Common myeloid progenitor, CD34-positive (primary cell): ENCODE measurements at regions not wholly inside any gene's neighbourhood (a gene's known extent, or its start where the extent isn't known, plus 50 kb on each side); places are given as distances from the start of the nearest gene placed in this dataset.

Source experiments
- CTCF ChIA-PET: fragments of 350-600 bp; sonication (Branson Sonifier 250); formaldehyde crosslinking; loops from one replicate; lab custom pipeline; 2021; ENCODE audit warnings: antibody characterized with exemption; lab: Charles Lee
- POLR2A ChIA-PET: fragments of 350-600 bp; sonication (Branson Sonifier 250); formaldehyde crosslinking; loops from one replicate; lab custom pipeline; 2021; ENCODE audit warnings: antibody characterized with exemption; lab: Charles Lee
- DNase-seq, 3 donors: peaks; one replicate each; pipeline versions ENCODE4 v3.0.0 to v3.0.0-alpha.2; 2013
- H3K27ac ChIP-seq, 2 experiments: 1 replicate in 1 of 2; 2 replicates in 1 of 2; pipeline ENCODE4 v1.7.0; 2013; ENCODE audit warnings: inconsistent platforms in 2 of 2, low read length in 2 of 2, mild to moderate bottlenecking in 2 of 2, low read depth in 1 of 2, moderate library complexity in 1 of 2; ENCODE audit not compliant: severe bottlenecking in 2 of 2, insufficient read depth in 1 of 2, poor library complexity in 1 of 2
- H3K27me3 ChIP-seq, 5 experiments: replicated peaks in 2 of 5; 1 replicate in 3 of 5; 2 replicates in 2 of 5; pipeline versions ENCODE4 v1.6.1 to v1.7.0; 2013; ENCODE audit warnings: low read length in 4 of 5, mild to moderate bottlenecking in 2 of 5, moderate library complexity in 2 of 5, inconsistent platforms in 1 of 5; ENCODE audit not compliant: insufficient read depth in 5 of 5, control insufficient read depth in 4 of 5
- H3K36me3 ChIP-seq, 4 experiments: 1 replicate in 2 of 4; 2 replicates in 2 of 4; pipeline versions ENCODE4 v1.6.1 to v1.7.0; 2013; ENCODE audit warnings: low read length in 3 of 4, control low read depth in 1 of 4, mild to moderate bottlenecking in 1 of 4; ENCODE audit not compliant: control insufficient read depth in 4 of 4, insufficient read depth in 4 of 4
- H3K4me1 ChIP-seq, 4 experiments: 1 replicate in 3 of 4; 2 replicates in 1 of 4; pipeline versions ENCODE4 v1.6.1 to v1.7.1; 2013; ENCODE audit warnings: low read length in 3 of 4, mild to moderate bottlenecking in 3 of 4, control low read depth in 1 of 4, inconsistent platforms in 1 of 4, moderate library complexity in 1 of 4; ENCODE audit not compliant: control insufficient read depth in 4 of 4, insufficient read depth in 4 of 4; ENCODE audit errors: control extremely low read depth in 1 of 4
- H3K4me3 ChIP-seq, 7 experiments: 1 replicate in 4 of 7; 2 replicates in 3 of 7; pipeline versions ENCODE4 v1.5.1 to v1.7.0; 2013; ENCODE audit warnings: mild to moderate bottlenecking in 7 of 7, low read length in 6 of 7, moderate library complexity in 6 of 7, inconsistent platforms in 2 of 7, low read depth in 2 of 7, control low read depth in 1 of 7; ENCODE audit not compliant: insufficient read depth in 4 of 7, control insufficient read depth in 1 of 7; ENCODE audit errors: extremely low read depth in 1 of 7
- H3K9me3 ChIP-seq, 5 experiments: 1 replicate in 4 of 5; 2 replicates in 1 of 5; pipeline versions ENCODE4 v1.6.1 to v1.7.1; 2013; ENCODE audit warnings: low read length in 4 of 5, mild to moderate bottlenecking in 2 of 5, inconsistent platforms in 1 of 5, low read depth in 1 of 5, moderate library complexity in 1 of 5; ENCODE audit not compliant: control insufficient read depth in 4 of 5, insufficient read depth in 2 of 5; ENCODE audit errors: control extremely low read depth in 1 of 5
- WGBS: methylation state at CpG from one replicate; pipeline ENCODE4 v1.1.5; 2013; ENCODE audit not compliant: insufficient coverage; 5-methylcytosine and 5-hydroxymethylcytosine counted together

- no peak for DNase-seq
- Histone ChIP-seq H3K27ac (no peak overlapping the region), H3K36me3 (no peaks in the 10 kb centered on the region), H3K27me3 (no peaks in the 10 kb centered on the region), H3K4me3 (no peak overlapping the region), H3K9me3 (peaks cover 0 to 1% (median 0%) of the 10 kb centered on the region in 5 experiments), H3K4me1 (no peaks in the 10 kb centered on the region)
- CTCF ChIA-PET = no interaction called here
- no CpG with 5 or more reads among the region's 1 CpG for WGBS
- POLR2A ChIA-PET = no interaction called here
These were observed 659.7 kb downstream of the CENPC start for GRCh38 chr4:66885501-66886165.

DNA sequence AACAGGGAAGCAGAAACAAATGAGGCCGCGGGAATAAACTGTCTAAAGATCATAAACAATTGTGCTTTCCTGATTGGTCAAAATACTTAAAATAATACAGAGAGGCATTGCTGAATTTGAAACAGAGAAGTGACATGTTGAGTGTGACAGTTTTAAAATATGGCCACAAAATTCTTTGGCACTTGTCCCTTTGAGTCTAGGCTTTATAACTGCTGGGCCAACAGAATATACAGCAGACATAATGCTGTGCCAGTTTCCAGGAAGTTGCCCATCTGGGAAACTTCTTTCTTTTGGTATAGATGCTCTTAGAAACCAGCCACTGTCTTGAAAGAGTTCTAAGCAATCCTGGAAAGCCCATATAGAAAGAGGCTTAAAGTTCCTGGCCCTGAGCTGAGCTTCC is 668.4 kb downstream of the CENPC start:
- Histone ChIP-seq H3K27ac (no peak overlapping the region), H3K4me1 (no peaks in the 10 kb centered on the region), H3K9me3 (no peaks in the 10 kb centered on the region), H3K36me3 (no peaks in the 10 kb centered on the region), H3K27me3 (no peaks in the 10 kb centered on the region), H3K4me3 (no peak overlapping the region)
- ChIA-PET CTCF (no interaction called here), POLR2A (no interaction called here)
- no CpG with 5 or more reads among the region's 2 CpGs for WGBS
- DNase-seq = no peak

DNA sequence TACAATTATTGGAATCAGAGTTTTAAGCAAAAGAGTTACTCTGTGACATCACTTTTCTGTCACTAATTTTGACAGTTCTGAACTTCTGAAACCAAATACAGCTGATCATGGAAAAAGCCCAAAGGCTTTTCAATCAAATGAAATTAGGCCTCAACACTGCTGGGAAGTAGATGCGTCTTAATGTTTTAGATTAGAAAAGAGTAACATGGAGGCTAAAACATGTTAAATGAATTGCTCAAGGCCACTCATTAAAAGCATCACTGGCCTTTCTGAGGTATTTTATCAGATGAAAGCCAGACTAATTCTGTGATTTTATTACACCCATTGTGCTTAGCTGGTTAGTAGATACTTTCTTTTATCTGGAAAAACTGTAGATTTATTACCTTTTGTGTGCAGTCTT is 672.6 kb downstream of the CENPC start:
- CTCF ChIA-PET = no interaction called here
- Histone ChIP-seq H3K27ac (no peak overlapping the region), H3K4me3 (no peak overlapping the region), H3K9me3 (no peaks in the 10 kb centered on the region), H3K36me3 (no peaks in the 10 kb centered on the region), H3K27me3 (no peaks in the 10 kb centered on the region), H3K4me1 (no peaks in the 10 kb centered on the region)
- no peak for DNase-seq
- WGBS = 100% methylated on average over 1 of the region's 1 CpG
- POLR2A ChIA-PET = no interaction called here

- CTCF ChIA-PET = no interaction called here
- Histone ChIP-seq H3K4me1 (no peaks in the 10 kb centered on the region), H3K36me3 (no peaks in the 10 kb centered on the region), H3K27me3 (no peaks in the 10 kb centered on the region), H3K27ac (no peak overlapping the region), H3K9me3 (no peaks in the 10 kb centered on the region), H3K4me3 (no peak overlapping the region)
- DNase-seq = no peak
- POLR2A ChIA-PET = no interaction called here
These were observed 681.8 kb downstream of the CENPC start for GRCh38 chr4:66863481-66863880.

- Histone ChIP-seq H3K27me3 (no peaks in the 10 kb centered on the region), H3K4me3 (no peak overlapping the region), H3K27ac (no peak overlapping the region), H3K9me3 (no peaks in the 10 kb centered on the region), H3K36me3 (no peaks in the 10 kb centered on the region), H3K4me1 (no peaks in the 10 kb centered on the region)
- no peak for DNase-seq
- no CpG with 5 or more reads among the region's 1 CpG for WGBS
- POLR2A ChIA-PET = no interaction called here
- CTCF ChIA-PET = no interaction called here
These were observed 689.3 kb downstream of the CENPC start for GRCh38 chr4:66855956-66856355.

- Histone ChIP-seq H3K4me3 (no peak overlapping the region), H3K36me3 (no peaks in the 10 kb centered on the region), H3K27me3 (no peaks in the 10 kb centered on the region), H3K9me3 (no peaks in the 10 kb centered on the region), H3K27ac (no peak overlapping the region), H3K4me1 (no peaks in the 10 kb centered on the region)
- no CpG with 5 or more reads among the region's 3 CpGs for WGBS
- ChIA-PET CTCF (no interaction called here), POLR2A (no interaction called here)
- DNase-seq = no peak
These were observed 691.5 kb downstream of the CENPC start for GRCh38 chr4:66853845-66854244.

GRCh38 chr4:66852843-66853242 is 692.5 kb downstream of the CENPC start:
- no peaks in the 10 kb centered on the region for H3K27me3 ChIP-seq
- ChIA-PET CTCF (no interaction called here), POLR2A (interaction anchor here (0.5 kb wide), 1 partner anchor 519 kb away, joined by 3 read pairs; no protein-coding TSS in a partner anchor)
- no peak for DNase-seq
- no peaks in the 10 kb centered on the region for H3K9me3 ChIP-seq
- H3K4me3 ChIP-seq = no peak overlapping the region
- no peaks in the 10 kb centered on the region for H3K4me1 ChIP-seq
- H3K36me3 ChIP-seq = no peaks in the 10 kb centered on the region
- WGBS = 25% methylated on average over 2 of the region's 2 CpGs
- no peak overlapping the region for H3K27ac ChIP-seq
